Stimulated activated CD4-positive, alpha-beta T cell treated with anti-CD3 and anti-CD28 coated beads, Interleukin-1b, Interleukin-23, amount 100 ng/mL, for 48 hours (primary cell): ENCODE measurements at regions not wholly inside any gene's neighbourhood (a gene's known extent, or its start where the extent isn't known, plus 50 kb on each side); places are given as distances from the start of the nearest gene placed in this dataset.
"Not testable (repeated sequence)": the region's sequence is repeated elsewhere in the genome, so short reads cannot be mapped to it uniquely, and the experiment has no call there.

Experiments used
- DNase-seq: peaks from one replicate; pipeline ENCODE4 v3.0.0-alpha.2; 2020

DNA sequence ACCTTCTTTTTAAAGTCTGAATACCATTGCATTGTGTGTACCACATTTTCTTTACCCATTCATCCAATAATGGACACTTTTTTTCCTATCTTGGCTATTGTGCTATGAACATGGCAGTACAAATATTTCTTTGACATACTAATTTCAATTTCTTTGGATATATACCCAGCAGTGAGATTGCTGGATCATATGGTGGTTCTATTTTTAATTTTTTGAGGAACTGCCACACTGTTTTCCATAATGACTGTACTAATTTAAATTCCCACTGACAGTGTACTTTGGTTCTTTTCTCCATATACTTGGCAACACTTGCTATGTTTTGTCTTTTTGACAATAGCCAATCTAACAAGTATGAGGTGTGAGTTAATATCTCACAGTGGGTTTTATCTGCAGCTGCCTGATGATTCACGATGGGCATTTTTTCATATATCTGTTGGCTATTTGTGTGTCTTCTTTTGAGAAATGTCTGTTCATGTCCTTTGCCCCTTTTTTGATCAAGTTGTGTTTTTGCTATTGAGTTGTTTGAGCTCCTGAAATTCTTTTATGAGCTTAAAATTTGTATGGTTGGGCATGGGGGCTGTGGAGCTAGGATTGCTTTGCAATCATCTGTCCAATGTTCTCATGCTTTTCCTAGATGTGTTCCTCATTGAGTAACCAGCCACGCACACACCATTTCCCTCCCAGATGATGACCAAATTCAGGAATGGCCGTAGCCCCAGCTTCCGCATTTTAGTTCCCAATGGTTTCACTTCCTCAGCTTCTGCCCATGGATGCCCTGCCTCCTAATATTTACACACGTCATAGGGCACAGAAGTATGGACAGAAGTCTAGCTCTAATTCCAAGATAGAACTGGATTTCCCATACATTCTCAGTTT, 380.0 kb upstream of the SGCG start:
- no peak for DNase-seq

DNA sequence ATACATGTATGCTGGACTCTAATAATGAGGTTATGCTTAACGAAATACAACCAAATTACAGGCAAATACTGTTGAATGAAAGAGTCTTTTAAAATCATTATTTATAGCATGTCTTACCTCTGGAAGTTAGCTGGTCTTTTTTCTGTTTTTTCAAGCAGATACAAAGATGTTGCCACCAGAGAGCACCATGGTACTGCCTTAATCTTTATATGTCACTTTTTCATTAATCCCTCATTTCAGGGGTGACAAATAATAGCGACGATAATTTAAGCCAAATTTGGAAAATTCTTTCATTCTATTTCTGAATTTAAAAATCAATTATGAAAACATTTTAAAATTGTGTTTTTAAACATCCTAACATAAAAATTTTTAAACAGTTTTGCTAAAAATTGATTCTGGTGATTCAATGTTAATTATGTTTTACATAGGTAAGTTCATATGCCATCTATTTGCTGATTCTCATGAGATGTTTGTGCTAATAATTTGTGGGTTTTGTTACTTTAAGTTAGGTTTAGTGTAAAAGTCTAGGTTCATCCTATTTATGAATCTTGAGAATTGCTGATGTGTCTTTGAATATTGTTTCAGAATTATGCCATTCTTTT, 379.3 kb upstream of the SGCG start:
- DNase-seq: no peak

GRCh38 chr13:22812793-22813192, 368.0 kb upstream of the SGCG start:
- no peak for DNase-seq

DNA sequence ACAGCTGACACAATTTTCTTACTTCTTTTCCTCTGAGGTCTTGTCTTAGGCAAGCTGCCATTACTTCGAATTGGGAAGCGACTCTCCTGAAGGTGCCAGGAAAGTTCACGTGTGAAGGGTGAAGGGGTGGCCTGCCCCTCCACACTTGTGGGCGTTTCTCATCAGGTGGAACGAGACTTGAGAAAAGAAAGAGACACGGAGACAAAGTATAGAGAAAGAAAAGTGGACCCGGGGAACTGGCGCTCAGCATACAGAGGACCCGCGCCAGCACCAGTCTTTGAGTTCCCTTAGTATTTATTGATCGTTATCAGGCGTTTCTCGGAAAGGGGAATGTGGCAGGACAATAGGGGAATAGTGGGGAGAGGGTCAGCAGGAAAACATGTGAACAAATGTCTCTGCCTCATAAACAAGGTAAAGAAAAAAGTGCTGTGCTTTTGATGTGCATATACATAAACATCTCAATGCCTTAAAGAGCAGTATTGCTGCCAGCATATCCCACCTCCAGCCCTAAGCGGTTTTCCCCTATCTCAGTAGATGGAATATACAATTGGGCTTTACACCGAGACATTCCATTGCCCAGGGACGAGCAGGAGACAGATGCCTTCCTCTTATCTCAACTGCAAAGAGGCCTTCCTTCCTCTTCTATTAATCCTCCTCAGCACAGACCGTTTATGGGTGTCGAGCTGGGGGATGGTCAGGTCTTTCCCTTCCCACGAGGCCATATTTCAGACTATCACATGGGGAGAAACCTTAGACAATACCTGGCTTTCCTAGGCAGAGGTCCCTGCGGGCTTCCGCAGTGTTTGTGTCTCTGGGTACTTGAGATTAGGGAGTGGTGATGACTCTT, 367.0 kb upstream of the SGCG start:
- DNase-seq: not testable (repeated sequence)

DNA sequence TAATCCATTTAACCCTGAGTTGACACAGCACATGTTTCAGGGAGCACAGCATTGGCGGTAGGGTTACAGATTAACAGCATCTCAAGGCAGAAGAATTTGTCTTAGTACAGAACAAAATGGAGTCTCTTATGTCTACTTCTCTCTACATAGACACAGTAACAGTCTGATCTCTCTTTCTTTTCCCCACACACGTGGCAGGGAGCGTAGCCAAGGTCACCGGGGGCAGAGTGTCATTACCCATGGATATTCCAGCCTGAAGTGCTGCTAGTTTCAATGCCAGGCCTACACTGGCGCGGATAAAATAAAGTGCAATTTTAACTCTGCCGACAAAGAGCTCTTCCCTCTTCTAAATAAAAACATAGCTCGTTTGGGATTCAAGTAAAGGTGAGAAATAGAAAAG, 366.3 kb upstream of the SGCG start:
- DNase-seq: not testable (repeated sequence)

DNA sequence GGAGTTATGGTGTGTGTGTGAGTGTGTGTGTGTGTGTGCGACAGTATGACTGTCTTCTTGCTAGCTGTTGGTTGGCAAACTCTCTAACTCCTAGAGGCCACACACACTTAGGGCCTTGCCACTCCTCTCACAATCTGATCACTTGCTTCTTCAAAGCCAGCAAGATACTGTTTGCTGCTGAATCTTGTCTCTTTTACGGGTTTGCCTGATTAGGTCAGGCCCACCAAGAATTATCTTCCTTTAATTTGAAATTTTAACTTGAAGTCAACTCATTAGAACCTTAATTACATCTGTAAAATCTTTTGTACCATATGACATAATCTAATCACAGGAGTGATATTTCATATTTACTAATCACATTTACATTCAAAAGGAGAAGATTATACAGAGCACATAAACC, 359.2 kb upstream of the SGCG start:
- no peak for DNase-seq

GRCh38 chr13:22825186-22825585, 355.6 kb upstream of the SGCG start:
- no peak for DNase-seq

GRCh38 chr13:22828081-22828480, 352.7 kb upstream of the SGCG start:
- DNase-seq: no peak

- DNase-seq: no peak
Observed at GRCh38 chr13:22836475-22836874, 344.3 kb upstream of the SGCG start.

DNA sequence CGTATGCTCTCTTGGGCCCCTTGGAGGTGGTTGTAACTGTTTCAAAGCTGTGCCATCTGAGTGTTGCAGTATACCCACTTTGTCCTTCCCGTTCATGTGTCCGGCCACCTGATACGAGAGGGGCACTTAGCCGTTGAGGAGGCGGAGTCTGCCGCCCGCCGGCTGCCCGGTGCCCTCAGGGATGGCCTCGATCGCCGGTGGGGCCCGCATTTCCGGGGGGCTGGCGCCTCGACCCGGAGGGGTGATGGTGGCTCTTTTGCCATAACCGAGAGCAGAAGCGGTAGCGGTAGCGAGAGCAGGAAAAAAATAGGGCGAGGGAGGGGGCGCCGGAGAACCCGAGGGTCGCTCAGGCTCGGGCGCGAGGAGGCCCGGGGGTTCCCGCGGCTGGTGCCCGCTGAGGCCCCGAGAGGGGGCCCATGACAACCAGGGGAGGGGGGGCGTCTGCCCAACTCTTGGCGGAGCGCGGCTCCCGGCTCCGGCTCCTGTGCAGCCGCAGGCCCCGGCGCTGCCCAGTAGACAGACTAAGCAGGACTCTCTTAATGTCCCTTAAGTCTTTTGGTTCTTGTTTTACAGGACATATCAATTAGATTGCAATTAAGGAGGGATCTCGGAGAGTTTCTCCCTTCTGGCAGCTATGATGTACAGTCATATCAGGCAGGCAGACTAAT, 342.7 kb upstream of the SGCG start:
- DNase-seq: no peak

DNA sequence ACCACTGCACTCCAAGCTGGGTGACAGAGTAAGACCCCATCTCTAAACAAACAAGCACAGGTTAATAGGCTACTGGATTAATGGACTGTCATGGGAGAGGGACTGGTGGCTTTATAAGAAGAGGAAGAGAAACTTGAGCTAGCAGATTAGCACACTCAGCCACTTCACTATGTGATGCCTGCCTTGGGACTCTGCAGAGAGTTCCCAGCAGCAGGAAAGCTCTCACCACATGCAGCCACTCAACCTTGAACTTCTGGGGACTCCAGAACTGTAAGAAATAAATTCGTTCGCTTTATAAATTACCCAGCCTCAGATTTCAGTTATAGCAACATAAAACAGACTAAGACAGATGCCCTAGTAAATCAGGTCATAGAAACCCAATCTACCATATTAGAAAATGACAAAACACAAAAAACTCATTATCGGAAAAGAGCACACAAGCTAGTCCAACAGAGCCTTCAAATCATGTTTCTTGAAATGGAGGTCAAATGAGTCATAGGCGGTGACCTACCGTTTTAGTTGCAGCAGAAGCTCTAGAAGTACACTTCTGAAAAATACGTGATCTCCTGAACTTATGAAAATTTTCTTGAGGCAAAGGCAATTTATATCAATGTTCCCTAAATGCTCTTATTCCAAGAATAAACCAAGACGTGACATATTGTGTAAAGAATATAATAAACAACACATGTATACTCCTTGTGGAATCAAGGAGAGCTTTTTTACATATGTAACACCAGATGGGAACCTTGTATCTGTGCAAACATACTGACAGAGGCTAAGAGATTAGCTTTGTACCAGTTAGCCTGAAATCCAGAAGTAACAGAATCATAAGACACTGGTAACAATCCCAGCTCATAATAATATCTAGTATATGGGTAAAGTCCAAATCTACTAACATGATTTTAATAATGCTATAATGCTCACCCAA, 340.9 kb upstream of the SGCG start:
- DNase-seq: no peak

DNA sequence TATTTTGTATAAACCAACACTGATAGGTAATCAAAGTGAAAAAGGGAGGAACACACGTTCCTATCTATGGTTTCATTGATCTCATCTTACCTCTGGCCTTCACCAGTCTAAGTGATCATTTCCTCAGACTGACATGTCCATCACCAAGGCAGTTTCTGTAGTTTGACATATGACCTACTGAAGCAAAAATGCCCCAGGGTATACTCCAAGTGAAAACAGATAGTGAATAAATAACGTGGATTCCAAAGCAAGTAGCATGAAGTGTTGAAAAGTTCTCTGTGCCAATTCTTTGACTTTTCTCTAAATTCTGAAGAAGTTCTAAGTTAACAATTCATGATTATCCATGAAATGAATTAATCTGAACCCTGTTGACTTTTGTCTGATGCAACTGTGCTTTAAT, 334.2 kb upstream of the SGCG start:
- DNase-seq: no peak

GRCh38 chr13:22848539-22849052, 332.2 kb upstream of the SGCG start:
- no peak for DNase-seq

- DNase-seq: no peak
Observed at GRCh38 chr13:22855926-22856325, 324.9 kb upstream of the SGCG start.

GRCh38 chr13:22858980-22859379, 321.8 kb upstream of the SGCG start:
- not testable (repeated sequence) for DNase-seq

GRCh38 chr13:22859411-22859810, 321.4 kb upstream of the SGCG start:
- DNase-seq: not testable (repeated sequence)

DNA sequence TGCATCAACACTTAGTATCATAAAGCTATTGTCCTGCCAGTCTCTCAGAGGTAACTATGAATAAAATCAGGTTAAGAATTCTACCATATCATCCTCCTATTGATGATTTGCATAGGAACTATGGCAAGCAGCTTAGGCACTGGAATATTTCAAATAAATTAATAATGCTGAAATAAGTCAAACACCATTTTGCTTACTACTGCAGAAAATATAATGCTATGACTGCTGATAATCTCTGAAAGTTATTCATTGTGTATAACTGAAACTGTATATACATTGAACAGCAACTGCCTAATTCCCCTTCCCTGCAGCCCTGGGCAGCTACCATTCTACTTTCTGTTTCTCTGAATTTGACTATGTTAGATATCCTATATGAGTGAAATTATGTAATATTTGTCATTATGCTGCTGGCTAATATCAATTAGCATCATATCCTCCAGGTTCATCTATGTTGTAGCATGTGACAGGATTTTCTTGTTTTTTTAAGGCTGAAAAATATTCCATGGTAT, 318.8 kb upstream of the SGCG start:
- DNase-seq: no peak

DNA sequence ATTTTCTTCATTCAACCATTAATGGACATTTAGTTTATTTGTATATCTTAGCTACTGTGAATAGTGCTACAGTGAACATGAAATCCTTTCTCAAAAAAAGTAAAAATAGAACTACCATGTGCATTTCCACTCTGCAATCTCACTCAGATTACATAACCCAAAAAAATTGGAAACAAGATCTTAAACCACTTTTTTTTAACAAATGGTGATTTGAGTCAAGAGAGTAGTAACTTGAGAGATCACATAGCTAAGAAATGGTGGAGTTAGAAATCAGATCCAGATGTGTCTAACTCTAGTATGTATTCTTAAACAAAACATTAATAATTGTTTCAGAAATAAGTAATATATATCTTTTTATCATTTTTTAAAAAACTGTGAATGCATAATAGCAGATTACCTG, 318.3 kb upstream of the SGCG start:
- no peak for DNase-seq

DNA sequence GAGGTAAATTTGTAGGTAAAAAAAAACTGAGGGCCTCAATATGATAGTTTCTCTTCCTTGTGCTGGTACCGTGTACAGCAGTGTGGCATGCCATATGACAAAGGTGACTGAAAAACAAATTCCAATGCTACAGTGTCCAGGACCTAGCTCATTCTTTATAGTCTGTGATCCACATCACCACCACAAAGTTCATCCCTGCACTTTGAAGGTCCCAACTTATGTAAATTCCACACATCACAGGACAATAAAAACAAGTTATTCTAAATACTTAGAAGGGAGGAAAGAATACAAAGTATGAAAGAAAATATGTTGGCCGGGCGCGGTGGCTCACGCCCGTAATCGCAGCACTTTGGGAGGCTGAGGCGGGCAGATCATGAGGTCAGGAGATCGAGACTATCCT, 314.6 kb upstream of the SGCG start:
- no peak for DNase-seq

GRCh38 chr13:22871231-22871630, 309.5 kb upstream of the SGCG start:
- DNase-seq: no peak

DNA sequence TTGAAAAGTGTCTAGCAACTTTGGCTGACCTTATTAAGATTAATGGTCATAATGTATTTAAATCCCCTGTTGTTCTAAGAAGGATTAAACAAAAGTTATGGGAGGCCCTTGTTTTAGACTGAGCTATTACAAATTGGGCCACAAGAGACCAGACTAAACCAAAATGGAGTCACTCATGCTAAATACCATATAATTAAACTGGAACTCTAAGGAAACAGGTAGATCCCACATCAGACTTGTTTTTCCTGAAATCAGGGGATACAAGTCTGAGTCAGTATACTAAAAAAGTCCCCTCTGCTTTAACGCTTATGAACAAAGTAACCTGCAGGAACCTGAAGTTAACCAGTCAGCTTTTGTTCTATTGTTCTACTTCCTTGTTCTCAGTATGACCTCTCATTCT, 305.9 kb upstream of the SGCG start:
- DNase-seq: no peak

DNA sequence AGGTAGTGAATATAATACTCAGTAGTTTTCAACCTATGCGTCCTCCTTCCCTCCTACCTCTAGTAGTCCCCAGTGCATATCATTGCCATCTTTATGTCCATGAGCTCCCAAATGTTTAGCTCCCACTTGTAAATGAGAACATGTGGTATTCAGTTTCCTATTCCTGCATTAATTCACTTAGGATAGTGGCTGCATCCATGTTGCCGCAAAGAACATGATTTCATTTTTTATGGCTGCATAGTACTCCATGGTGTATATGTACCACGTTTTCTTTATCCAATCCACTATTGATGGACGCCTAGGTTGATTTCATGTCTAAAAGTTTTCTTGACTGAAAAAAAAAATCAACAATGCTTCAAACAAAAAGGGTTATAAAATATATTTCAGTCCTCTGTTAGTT, 303.4 kb upstream of the SGCG start:
- DNase-seq: no peak
